Ovary (tissue), 3 donors: ENCODE measurements at regions not wholly inside any gene's neighbourhood (a gene's known extent, or its start where the extent isn't known, plus 50 kb on each side); places are given as distances from the start of the nearest gene placed in this dataset.

ENCODE experiments used
- EP300 ChIP-seq: sonication (generic); formaldehyde crosslinking; IDR thresholded peaks from one replicate; pipeline ENCODE4 v1.6.1; 2017; ENCODE audit warnings: antibody characterized with exemption
- POLR2A ChIP-seq: fragments of 450-650 bp; IDR thresholded peaks from one replicate; pipeline ENCODE4 v1.6.1; 2017; ENCODE audit warnings: antibody characterized with exemption, mild to moderate bottlenecking, moderate library complexity
- TF ChIP-seq, protein P1 (sequence below), 3 donors: fragments of 450-650 bp in 2 of 3; fragments of 200-600 bp in 1 of 3; IDR thresholded peaks; one replicate each; pipeline versions ENCODE4 v1.5.1 to v1.8.0; 2016 to 2022; ENCODE audit warnings: antibody characterized with exemption in 3 of 3, mild to moderate bottlenecking in 1 of 3
- donor health status: DM: no; HTN: no; CAD: no.

GRCh38 chr2:593356-594026, 83.7 kb downstream of the TMEM18 start:
- TF ChIP-seq, protein P1, sequence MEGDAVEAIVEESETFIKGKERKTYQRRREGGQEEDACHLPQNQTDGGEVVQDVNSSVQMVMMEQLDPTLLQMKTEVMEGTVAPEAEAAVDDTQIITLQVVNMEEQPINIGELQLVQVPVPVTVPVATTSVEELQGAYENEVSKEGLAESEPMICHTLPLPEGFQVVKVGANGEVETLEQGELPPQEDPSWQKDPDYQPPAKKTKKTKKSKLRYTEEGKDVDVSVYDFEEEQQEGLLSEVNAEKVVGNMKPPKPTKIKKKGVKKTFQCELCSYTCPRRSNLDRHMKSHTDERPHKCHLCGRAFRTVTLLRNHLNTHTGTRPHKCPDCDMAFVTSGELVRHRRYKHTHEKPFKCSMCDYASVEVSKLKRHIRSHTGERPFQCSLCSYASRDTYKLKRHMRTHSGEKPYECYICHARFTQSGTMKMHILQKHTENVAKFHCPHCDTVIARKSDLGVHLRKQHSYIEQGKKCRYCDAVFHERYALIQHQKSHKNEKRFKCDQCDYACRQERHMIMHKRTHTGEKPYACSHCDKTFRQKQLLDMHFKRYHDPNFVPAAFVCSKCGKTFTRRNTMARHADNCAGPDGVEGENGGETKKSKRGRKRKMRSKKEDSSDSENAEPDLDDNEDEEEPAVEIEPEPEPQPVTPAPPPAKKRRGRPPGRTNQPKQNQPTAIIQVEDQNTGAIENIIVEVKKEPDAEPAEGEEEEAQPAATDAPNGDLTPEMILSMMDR (IDR thresholded peaks at IDR 0.05): no peak
- TF ChIP-seq POLR2A (no peak), EP300 (no peak)
